Activated T-helper 1 cell treated with anti-CD3 and anti-CD28 coated beads, Interleukin-12 subunit alpha, Interleukin-12 subunit beta, Interleukin-2, Interleukin-4 antibody, amounts not matched to agents 30 ng/mL and 10 ng/mL and 1 ng/mL, durations not matched to agents 14 hours and 24 hours and 36 hours (primary cell): ENCODE measurements at regions not wholly inside any gene's neighbourhood (a gene's known extent, or its start where the extent isn't known, plus 50 kb on each side); places are given as distances from the start of the nearest gene placed in this dataset.

Experiments
- DNase-seq: peaks from one replicate; pipeline ENCODE4 v3.0.0; 2021; ENCODE audit warnings: low spot score
- H3K27ac Mint-ChIP-seq: one replicate; pipeline ENCODE4 v1.8.0; 2021; ENCODE audit warnings: mild to moderate bottlenecking, mixed read lengths
- H3K27me3 Mint-ChIP-seq: one replicate; pipeline ENCODE4 v1.8.0; 2022; ENCODE audit warnings: mild to moderate bottlenecking, moderate library complexity, mixed read lengths; ENCODE audit not compliant: insufficient read depth
- H3K36me3 Mint-ChIP-seq: one replicate; pipeline ENCODE4 v1.8.0; 2021; ENCODE audit warnings: low read depth, mixed read lengths
- H3K4me1 Mint-ChIP-seq: one replicate; pipeline ENCODE4 v1.8.0; 2021; ENCODE audit warnings: low read depth, mixed read lengths
- H3K4me3 Mint-ChIP-seq: one replicate; pipeline ENCODE4 v1.8.0; 2021; ENCODE audit warnings: mild to moderate bottlenecking, moderate library complexity, mixed read lengths
- H3K9me3 Mint-ChIP-seq: one replicate; pipeline ENCODE4 v1.8.0; 2021; ENCODE audit warnings: mixed read lengths
- intact Hi-C: fragments of 100-400 bp; cut with micrococcal nuclease; formaldehyde crosslinking; loops from one replicate; pipeline ENCODE4 v1.15.1; 2024

- intact Hi-C loops: no loop called here
- no peak for DNase-seq
- H3K4me3 Mint-ChIP-seq: no peak overlapping the region
- H3K27me3 Mint-ChIP-seq: peaks cover 5% of the 10 kb centered on the region
- no peaks in the 10 kb centered on the region for H3K4me1 Mint-ChIP-seq
- H3K9me3 Mint-ChIP-seq: no peaks in the 10 kb centered on the region
- H3K36me3 Mint-ChIP-seq: no peaks in the 10 kb centered on the region
- H3K27ac Mint-ChIP-seq: no peak overlapping the region
These were observed 80.3 kb upstream of the CNKSR3 start for GRCh38 chr6:154590756-154591155.

- H3K4me1 Mint-ChIP-seq: no peaks in the 10 kb centered on the region
- H3K27me3 Mint-ChIP-seq: peaks cover 5% of the 10 kb centered on the region
- no peak for DNase-seq
- intact Hi-C loops: no loop called here
- H3K9me3 Mint-ChIP-seq: no peaks in the 10 kb centered on the region
- no peaks in the 10 kb centered on the region for H3K36me3 Mint-ChIP-seq
- no peak overlapping the region for H3K4me3 Mint-ChIP-seq
- no peak overlapping the region for H3K27ac Mint-ChIP-seq
These were observed 80.7 kb upstream of the CNKSR3 start for GRCh38 chr6:154591234-154591633.

GRCh38 chr6:154592199-154592860 is 81.8 kb upstream of the CNKSR3 start:
- H3K27me3 Mint-ChIP-seq: peaks cover 5% of the 10 kb centered on the region
- no peaks in the 10 kb centered on the region for H3K36me3 Mint-ChIP-seq

GRCh38 chr6:154593122-154593521 is 82.6 kb upstream of the CNKSR3 start:
- no peaks in the 10 kb centered on the region for H3K36me3 Mint-ChIP-seq
- H3K27ac Mint-ChIP-seq: no peak overlapping the region
- intact Hi-C loops: no loop called here

More at GRCh38 chr6:154592199-154592860, 81.8 kb upstream of the CNKSR3 start:
- Mint-ChIP-seq H3K27ac (no peak overlapping the region), H3K4me3 (no peak overlapping the region), H3K9me3 (no peaks in the 10 kb centered on the region), H3K4me1 (no peaks in the 10 kb centered on the region)
- intact Hi-C loops: no loop called here
- no peak for DNase-seq

GRCh38 chr6:154594496-154595198 is 84.2 kb upstream of the CNKSR3 start:
- H3K27me3 Mint-ChIP-seq: peaks cover 5% of the 10 kb centered on the region
- no peaks in the 10 kb centered on the region for H3K4me1 Mint-ChIP-seq
- H3K36me3 Mint-ChIP-seq: no peaks in the 10 kb centered on the region
- no peak for DNase-seq
- no peaks in the 10 kb centered on the region for H3K9me3 Mint-ChIP-seq
- intact Hi-C loops: no loop called here
- no peak overlapping the region for H3K4me3 Mint-ChIP-seq
- no peak overlapping the region for H3K27ac Mint-ChIP-seq

More at GRCh38 chr6:154593122-154593521, 82.6 kb upstream of the CNKSR3 start:
- H3K27me3 Mint-ChIP-seq: peaks cover 5% of the 10 kb centered on the region
- H3K4me1 Mint-ChIP-seq: no peaks in the 10 kb centered on the region
- no peak overlapping the region for H3K4me3 Mint-ChIP-seq
- DNase-seq: no peak
- H3K9me3 Mint-ChIP-seq: no peaks in the 10 kb centered on the region

GRCh38 chr6:154595538-154595937 is 85.1 kb upstream of the CNKSR3 start:
- peaks cover 5% of the 10 kb centered on the region for H3K27me3 Mint-ChIP-seq
- DNase-seq: no peak
- H3K27ac Mint-ChIP-seq: no peak overlapping the region
- H3K36me3 Mint-ChIP-seq: no peaks in the 10 kb centered on the region
- intact Hi-C loops: no loop called here
- no peaks in the 10 kb centered on the region for H3K9me3 Mint-ChIP-seq
- no peaks in the 10 kb centered on the region for H3K4me1 Mint-ChIP-seq
- H3K4me3 Mint-ChIP-seq: no peak overlapping the region

- H3K27ac Mint-ChIP-seq: no peak overlapping the region
- H3K4me1 Mint-ChIP-seq: no peaks in the 10 kb centered on the region
- H3K27me3 Mint-ChIP-seq: peaks cover 5% of the 10 kb centered on the region
- H3K36me3 Mint-ChIP-seq: no peaks in the 10 kb centered on the region
- H3K4me3 Mint-ChIP-seq: no peak overlapping the region
- no peaks in the 10 kb centered on the region for H3K9me3 Mint-ChIP-seq
- intact Hi-C loops: no loop called here
- DNase-seq: no peak
These were observed 85.5 kb upstream of the CNKSR3 start for GRCh38 chr6:154596009-154596408.

GRCh38 chr6:154596701-154597100 is 86.2 kb upstream of the CNKSR3 start:
- DNase-seq: no peak
- Mint-ChIP-seq H3K9me3 (no peaks in the 10 kb centered on the region), H3K36me3 (no peaks in the 10 kb centered on the region), H3K4me1 (no peaks in the 10 kb centered on the region), H3K4me3 (no peak overlapping the region), H3K27ac (no peak overlapping the region), H3K27me3 (peaks cover 5% of the 10 kb centered on the region)
- intact Hi-C loops: no loop called here

- DNase-seq: no peak
- no peaks in the 10 kb centered on the region for H3K36me3 Mint-ChIP-seq
- H3K4me1 Mint-ChIP-seq: no peaks in the 10 kb centered on the region
- H3K4me3 Mint-ChIP-seq: no peak overlapping the region
- no peak overlapping the region for H3K27ac Mint-ChIP-seq
- H3K27me3 Mint-ChIP-seq: peaks cover under 1% of the 10 kb centered on the region
- H3K9me3 Mint-ChIP-seq: no peaks in the 10 kb centered on the region
- intact Hi-C loops: no loop called here
These were observed 87.9 kb upstream of the CNKSR3 start for GRCh38 chr6:154598399-154598798.

GRCh38 chr6:154602296-154602695 is 91.8 kb upstream of the CNKSR3 start:
- no peaks in the 10 kb centered on the region for H3K9me3 Mint-ChIP-seq
- no peaks in the 10 kb centered on the region for H3K27me3 Mint-ChIP-seq
- H3K4me3 Mint-ChIP-seq: no peak overlapping the region

GRCh38 chr6:154602708-154603107 is 92.2 kb upstream of the CNKSR3 start:
- Mint-ChIP-seq H3K9me3 (no peaks in the 10 kb centered on the region), H3K4me1 (peaks cover 24% of the 10 kb centered on the region), H3K27me3 (no peaks in the 10 kb centered on the region), H3K4me3 (no peak overlapping the region), H3K27ac (no peak overlapping the region), H3K36me3 (no peaks in the 10 kb centered on the region)
- DNase-seq: no peak
- intact Hi-C loops: no loop called here

More at GRCh38 chr6:154602296-154602695, 91.8 kb upstream of the CNKSR3 start:
- H3K36me3 Mint-ChIP-seq: no peaks in the 10 kb centered on the region
- peaks cover 24% of the 10 kb centered on the region for H3K4me1 Mint-ChIP-seq
- DNase-seq: no peak
- no peak overlapping the region for H3K27ac Mint-ChIP-seq
- intact Hi-C loops: no loop called here

- intact Hi-C loops: no loop called here
- Mint-ChIP-seq H3K4me3 (no peak overlapping the region), H3K27ac (no peak overlapping the region), H3K4me1 (peaks cover 24% of the 10 kb centered on the region), H3K36me3 (no peaks in the 10 kb centered on the region), H3K27me3 (no peaks in the 10 kb centered on the region), H3K9me3 (no peaks in the 10 kb centered on the region)
- no peak for DNase-seq
These were observed 93.6 kb upstream of the CNKSR3 start for GRCh38 chr6:154604119-154604518.

- H3K9me3 Mint-ChIP-seq: no peaks in the 10 kb centered on the region
- DNase-seq: no peak
- intact Hi-C loops: loop anchor here (1.0 to 5.0 kb wide), 4 partner anchors 127 to 358 kb away; partner anchors contain the start of gene SCAF8
- peaks cover 24% of the 10 kb centered on the region for H3K4me1 Mint-ChIP-seq
- H3K36me3 Mint-ChIP-seq: no peaks in the 10 kb centered on the region
- peak overlapping the region; percentile 60 for H3K4me3 Mint-ChIP-seq
- peaks cover 1% of the 10 kb centered on the region for H3K27me3 Mint-ChIP-seq
- H3K27ac Mint-ChIP-seq: peak overlapping the region; percentile 80
These were observed 94.8 kb upstream of the CNKSR3 start for GRCh38 chr6:154605178-154605881.
